B cell (primary cell): ENCODE measurements at regions not wholly inside any gene's neighbourhood (a gene's known extent, or its start where the extent isn't known, plus 50 kb on each side); places are given as distances from the start of the nearest gene placed in this dataset.

Source experiments
- ATAC-seq: fragments of 200-7000 bp; cut with Tn5 transposase; one replicate; pipeline ENCODE4 v1.10.0; 2021; ENCODE audit warnings: low read depth, mild to moderate bottlenecking, moderate number of reproducible peaks, moderate library complexity
- CTCF ChIA-PET: fragments of 350-600 bp; sonication (Branson Sonifier 250); formaldehyde crosslinking; loops from one replicate; lab custom pipeline; 2021; ENCODE audit warnings: antibody characterized with exemption, inconsistent platforms; lab: Charles Lee
- POLR2A ChIA-PET: fragments of 350-600 bp; sonication (Branson Sonifier 250); formaldehyde crosslinking; loops from one replicate; lab custom pipeline; 2021; ENCODE audit warnings: antibody characterized with exemption; lab: Charles Lee
- DNase-seq: peaks from one replicate; pipeline ENCODE4 v3.0.0; 2013
- H2AFZ ChIP-seq: 2 replicates; pipeline ENCODE4 v1.6.1; 2012; ENCODE audit warnings: mild to moderate bottlenecking, low read depth, low read length; ENCODE audit not compliant: insufficient read depth, poor library complexity, severe bottlenecking
- H3K27ac ChIP-seq, 2 donors: 1 replicate in 1 of 2; 2 replicates in 1 of 2; pipeline ENCODE4 v1.5.1; 2012 to 2013; ENCODE audit warnings: low read length in 2 of 2, mild to moderate bottlenecking in 2 of 2, moderate library complexity in 1 of 2
- H3K27me3 ChIP-seq, 4 experiments: fragments of 200-600 bp in 1 of 4; sonication (generic) in 1 of 4; replicated peaks in 1 of 4; 1 replicate in 2 of 4; 2 replicates in 2 of 4; pipeline versions ENCODE4 v1.6.1 to v1.7.0; 2013 to 2016; ENCODE audit warnings: low read length in 3 of 4, mild to moderate bottlenecking in 2 of 4, mixed read lengths in 1 of 4, moderate library complexity in 1 of 4; ENCODE audit not compliant: insufficient read depth in 4 of 4, control insufficient read depth in 3 of 4; ENCODE audit errors: control extremely low read depth in 1 of 4
- H3K36me3 ChIP-seq, 2 experiments: replicated peaks in 1 of 2; 1 replicate in 1 of 2; 2 replicates in 1 of 2; pipeline versions ENCODE4 v1.6.1 to v1.7.1; 2013; ENCODE audit warnings: low read length in 1 of 2; ENCODE audit not compliant: insufficient read depth in 2 of 2, control insufficient read depth in 1 of 2; ENCODE audit errors: control extremely low read depth in 1 of 2, extremely low read depth in 1 of 2
- H3K4me1 ChIP-seq, 2 donors: fragments of 200-600 bp in 1 of 2; sonication (generic) in 1 of 2; 1 replicate in 1 of 2; 2 replicates in 1 of 2; pipeline versions ENCODE4 v1.5.1 to v1.6.1; 2013 to 2017; ENCODE audit warnings: low read length in 2 of 2; ENCODE audit not compliant: control insufficient read depth in 2 of 2, insufficient read depth in 2 of 2
- H3K4me2 ChIP-seq: replicated peaks from 2 replicates; pipeline ENCODE3; 2012; ENCODE audit warnings: mild to moderate bottlenecking, low read depth, low read length; ENCODE audit not compliant: poor library complexity, severe bottlenecking
- H3K4me3 ChIP-seq, 5 experiments: fragments of 200-600 bp in 1 of 5; sonication (generic) in 1 of 5; 1 replicate in 3 of 5; 2 replicates in 2 of 5; pipeline versions ENCODE4 v1.5.1 to v1.7.0; 2011 to 2016; ENCODE audit warnings: low read length in 4 of 5, mild to moderate bottlenecking in 4 of 5, low read depth in 2 of 5, control low read depth in 1 of 5, moderate library complexity in 1 of 5; ENCODE audit not compliant: insufficient read depth in 1 of 5; ENCODE audit errors: control extremely low read depth in 1 of 5, extremely low read depth in 1 of 5
- H3K79me2 ChIP-seq: fragments of 200-600 bp; sonication (generic); one replicate; pipeline ENCODE4 v1.6.0; 2016; ENCODE audit warnings: low read length; ENCODE audit not compliant: control insufficient read depth, insufficient read depth
- H3K9ac ChIP-seq: fragments of 200-600 bp; sonication (generic); 2 replicates; pipeline ENCODE4 v1.6.1; 2017; ENCODE audit warnings: mild to moderate bottlenecking, low read length, moderate library complexity
- H3K9me3 ChIP-seq, 3 donors: one replicate each; pipeline versions ENCODE4 v1.6.1 to v1.7.1; 2013; ENCODE audit warnings: low read length in 2 of 3; ENCODE audit not compliant: control insufficient read depth in 2 of 3, insufficient read depth in 1 of 3; ENCODE audit errors: control extremely low read depth in 1 of 3
- H4K20me1 ChIP-seq: 2 replicates; pipeline ENCODE4 v1.6.0; 2012; ENCODE audit warnings: mild to moderate bottlenecking, low read length; ENCODE audit not compliant: insufficient read depth, control insufficient read depth, poor library complexity, severe bottlenecking
- H3K27ac Mint-ChIP-seq: one replicate; pipeline ENCODE4 v1.8.0; 2021; ENCODE audit warnings: mixed read lengths
- H3K27me3 Mint-ChIP-seq: one replicate; pipeline ENCODE4 v1.8.0; 2021; ENCODE audit warnings: mixed read lengths
- H3K4me1 Mint-ChIP-seq: one replicate; pipeline ENCODE4 v1.8.0; 2021; ENCODE audit warnings: mixed read lengths
- H3K4me3 Mint-ChIP-seq: one replicate; pipeline ENCODE4 v1.8.0; 2021; ENCODE audit warnings: mixed read lengths
- H3K9me3 Mint-ChIP-seq: one replicate; pipeline ENCODE4 v1.8.0; 2022; ENCODE audit warnings: mixed read lengths; ENCODE audit not compliant: insufficient read depth
- CTCF ChIP-seq: fragments of 200-600 bp; IDR thresholded peaks from one replicate; pipeline ENCODE4 v1.8.0; 2022; ENCODE audit warnings: antibody characterized with exemption, mild to moderate bottlenecking
- EZH2 ChIP-seq: IDR thresholded peaks from 2 replicates; pipeline ENCODE4 v1.6.1; 2012; ENCODE audit warnings: borderline replicate concordance, low read depth, mild to moderate bottlenecking, moderate library complexity, low read length; ENCODE audit not compliant: insufficient read depth, poor library complexity, severe bottlenecking
- WGBS: methylation state at CpG from one replicate; pipeline ENCODE4 v1.1.5; 2013; ENCODE audit warnings: missing lambda C conversion rate; ENCODE audit not compliant: insufficient coverage; 5-methylcytosine and 5-hydroxymethylcytosine counted together
- intact Hi-C: fragments of 100-400 bp; cut with micrococcal nuclease; formaldehyde crosslinking; loops from one replicate; pipeline ENCODE4 v1.10.0; 2022

- Histone ChIP-seq H3K4me1 (no peaks in the 10 kb centered on the region), H3K36me3 (no peaks in the 10 kb centered on the region), H3K9ac (no peak overlapping the region), H3K27ac (no peak overlapping the region), H2AFZ (no peak overlapping the region), H3K4me2 (no peak overlapping the region), H3K4me3 (no peak overlapping the region), H4K20me1 (no peaks in the 10 kb centered on the region), H3K9me3 (peaks cover 0 to 2% (median 0%) of the 10 kb centered on the region in 3 donors), H3K27me3 (peaks cover 0 to 4% (median 0%) of the 10 kb centered on the region in 4 experiments), H3K79me2 (no peaks in the 10 kb centered on the region)
- TF ChIP-seq EZH2 (no peak), CTCF (no peak)
- ChIA-PET POLR2A (no interaction called here), CTCF (interaction anchor here (0.7 kb wide), 1 partner anchor 173 kb away, joined by 5 read pairs; no protein-coding TSS in a partner anchor)
- H3K27me3 Mint-ChIP-seq, result peaks cover 7% of the 10 kb centered on the region
- 100% methylated on average over 4 of the region's 6 CpGs for WGBS
- no peaks in the 10 kb centered on the region for H3K9me3 Mint-ChIP-seq
- intact Hi-C loops, result no loop called here
- no peak overlapping the region for H3K4me3 Mint-ChIP-seq
- H3K27ac Mint-ChIP-seq, result no peak overlapping the region
- DNase-seq (no peak), ATAC-seq (no peak)
- no peaks in the 10 kb centered on the region for H3K4me1 Mint-ChIP-seq
Measured at GRCh38 chr15:68517285-68517761, 61.5 kb upstream of the CORO2B start.

- peaks cover 0 to 2% (median 0%) of the 10 kb centered on the region in 3 donors for H3K9me3 ChIP-seq
- POLR2A ChIA-PET, result no interaction called here
- no peaks in the 10 kb centered on the region for H3K9me3 Mint-ChIP-seq
Measured at GRCh38 chr15:68518046-68518445, 60.7 kb upstream of the CORO2B start.

More at GRCh38 chr15:68518046-68518445, 60.7 kb upstream of the CORO2B start:
- no peak for DNase-seq
- H3K4me3 ChIP-seq, result no peak overlapping the region
- no peak overlapping the region for H2AFZ ChIP-seq
- no peak overlapping the region for H3K9ac ChIP-seq
- 92% methylated on average over 5 of the region's 6 CpGs for WGBS
- H3K79me2 ChIP-seq, result no peaks in the 10 kb centered on the region
- peaks cover 0 to 7% (median 0%) of the 10 kb centered on the region in 4 experiments for H3K27me3 ChIP-seq
- H3K4me2 ChIP-seq, result no peak overlapping the region
- H4K20me1 ChIP-seq, result no peaks in the 10 kb centered on the region
- Mint-ChIP-seq H3K4me1 (no peaks in the 10 kb centered on the region), H3K27ac (no peak overlapping the region), H3K27me3 (peaks cover 11% of the 10 kb centered on the region), H3K4me3 (no peak overlapping the region)
- TF ChIP-seq EZH2 (no peak), CTCF (no peak)
- H3K4me1 ChIP-seq, result no peaks in the 10 kb centered on the region
- CTCF ChIA-PET, result no interaction called here
- ATAC-seq, result no peak
- no peak overlapping the region for H3K27ac ChIP-seq
- H3K36me3 ChIP-seq, result no peaks in the 10 kb centered on the region
- intact Hi-C loops, result no loop called here
